Stimulated activated CD4-positive, alpha-beta T cell treated with anti-CD3 and anti-CD28 coated beads, Interleukin-12 subunit alpha, Interleukin-12 subunit beta, amount 100 ng/mL, for 48 hours (primary cell): ENCODE measurements at regions not wholly inside any gene's neighbourhood (a gene's known extent, or its start where the extent isn't known, plus 50 kb on each side); places are given as distances from the start of the nearest gene placed in this dataset.
"Not testable (repeated sequence)": the region's sequence is repeated elsewhere in the genome, so short reads cannot be mapped to it uniquely, and the experiment has no call there.

Experiments used
- DNase-seq, 3 donors: peaks; one replicate each; pipeline ENCODE4 v3.0.0-alpha.2; 2020; ENCODE audit warnings: low read depth in 2 of 3, low spot score in 1 of 3

- no peak for DNase-seq
Measured at GRCh38 chr13:71382285-71382684, 484.7 kb downstream of the DACH1 start.

DNA sequence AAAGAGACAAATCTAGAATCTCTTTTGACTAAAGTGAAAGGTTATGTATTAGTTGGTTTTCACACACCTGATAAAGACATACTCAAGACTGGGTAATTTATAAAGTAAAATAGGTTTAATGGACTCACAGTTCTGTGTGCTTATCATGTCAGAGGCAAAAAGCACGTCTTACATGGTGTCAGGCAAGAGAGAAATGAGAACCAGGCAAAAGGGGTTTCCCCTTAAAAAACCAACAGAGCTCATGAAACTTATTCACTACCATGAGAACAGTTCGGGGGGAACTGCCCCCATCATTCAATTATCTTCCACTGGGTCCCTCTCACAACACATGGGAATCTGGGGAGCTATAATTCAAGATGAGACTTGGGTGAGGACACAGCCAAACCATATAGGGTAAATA is 486.8 kb downstream of the DACH1 start:
- no peak for DNase-seq

DNA sequence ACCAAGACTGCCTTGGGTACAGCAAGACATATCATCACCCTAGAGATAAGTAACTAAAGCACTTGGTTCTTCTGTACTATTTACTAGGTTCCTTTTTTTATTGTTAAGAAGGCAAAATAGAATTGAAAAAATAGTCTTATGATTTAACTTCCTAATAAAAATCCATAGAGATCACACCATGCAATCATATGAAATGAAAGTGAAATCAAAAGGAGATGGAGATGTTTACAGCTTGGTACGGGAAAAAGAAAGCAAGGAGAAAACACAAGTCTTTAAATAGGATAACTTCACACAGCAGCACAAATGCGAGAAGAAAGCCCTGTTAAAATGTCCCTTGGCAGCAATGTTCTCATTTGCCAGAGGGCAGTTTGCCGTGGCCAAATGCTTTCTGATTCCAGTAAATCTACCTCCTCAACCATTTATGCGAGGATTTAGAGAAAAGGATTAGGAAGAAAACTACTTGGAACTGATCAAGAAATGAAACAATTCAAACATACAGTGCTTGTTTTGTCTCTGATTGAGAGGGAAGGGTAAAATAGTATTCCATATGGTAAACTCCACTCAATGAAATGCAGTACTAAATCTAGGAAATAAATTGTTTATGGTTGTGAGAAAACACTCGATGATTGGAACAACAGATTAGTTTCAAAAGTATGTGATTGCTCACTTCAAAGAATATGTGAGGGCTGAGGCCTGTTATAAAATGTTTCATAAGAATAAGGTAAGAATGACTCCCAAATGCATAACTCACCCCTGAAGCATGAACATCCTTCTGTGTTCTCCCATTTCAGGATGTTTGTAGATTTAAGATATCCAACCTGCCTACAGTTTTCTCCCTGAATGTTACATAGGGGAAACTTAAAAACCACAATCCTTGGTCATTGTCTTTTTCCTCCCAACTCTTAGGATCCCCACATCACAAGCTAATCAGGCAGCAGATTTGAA is 487.8 kb downstream of the DACH1 start:
- no peak for DNase-seq

GRCh38 chr13:71374471-71375049 is 492.4 kb downstream of the DACH1 start:
- no peak for DNase-seq

- no peak for DNase-seq
Measured at GRCh38 chr13:71368336-71368735, 498.7 kb downstream of the DACH1 start.

- DNase-seq = no peak
Measured at GRCh38 chr13:71360041-71360440, 507.0 kb downstream of the DACH1 start.

- DNase-seq = no peak
Measured at GRCh38 chr13:71359641-71360040, 507.4 kb downstream of the DACH1 start.

GRCh38 chr13:71358218-71358617 is 508.8 kb downstream of the DACH1 start:
- DNase-seq = no peak

DNA sequence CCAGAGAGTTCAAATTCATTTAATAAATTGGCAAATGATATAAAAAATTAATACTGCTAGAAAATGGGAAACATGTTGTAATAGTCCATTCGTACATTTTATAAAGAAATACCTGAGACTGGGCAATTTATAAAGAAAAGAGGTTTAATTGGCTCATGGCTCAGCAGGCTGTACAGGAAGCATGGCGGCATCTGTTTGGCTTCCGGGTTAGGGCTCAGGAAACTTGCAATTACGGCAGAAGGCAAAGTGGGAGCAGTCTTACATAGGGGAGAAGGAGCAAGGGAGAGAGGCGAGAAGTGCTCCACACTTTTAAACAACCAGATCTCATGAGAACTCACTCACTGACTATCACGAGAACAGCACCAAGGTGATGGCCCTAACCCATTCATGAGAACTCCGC is 512.0 kb downstream of the DACH1 start:
- no peak for DNase-seq

- DNase-seq = no peak
Measured at GRCh38 chr13:71350886-71351285, 516.1 kb downstream of the DACH1 start.

- DNase-seq = not testable (repeated sequence)
Measured at GRCh38 chr13:71345856-71346255, 521.1 kb downstream of the DACH1 start.

- no peak for DNase-seq
Measured at GRCh38 chr13:71339736-71340135, 527.3 kb downstream of the DACH1 start.

- DNase-seq = no peak
Measured at GRCh38 chr13:71339005-71339404, 528.0 kb downstream of the DACH1 start.

DNA sequence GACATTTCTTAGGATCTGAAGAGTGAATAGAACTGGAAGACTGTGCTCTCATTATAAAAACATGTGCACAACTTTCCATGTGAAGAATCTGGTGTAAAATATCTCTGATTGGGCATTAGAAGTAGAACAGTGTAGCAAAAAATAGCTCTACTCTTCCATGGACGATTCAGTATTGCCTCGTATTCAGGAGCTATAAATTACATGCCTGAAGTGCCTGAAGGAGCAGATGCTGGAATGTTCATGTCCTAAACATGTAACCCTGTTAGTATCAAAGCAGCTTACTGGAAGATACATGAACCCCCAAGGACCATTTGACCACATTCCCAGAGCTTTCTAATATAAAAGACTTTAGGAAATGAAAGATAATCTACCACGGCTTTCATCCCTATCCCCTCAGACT is 528.9 kb downstream of the DACH1 start:
- DNase-seq = no peak

DNA sequence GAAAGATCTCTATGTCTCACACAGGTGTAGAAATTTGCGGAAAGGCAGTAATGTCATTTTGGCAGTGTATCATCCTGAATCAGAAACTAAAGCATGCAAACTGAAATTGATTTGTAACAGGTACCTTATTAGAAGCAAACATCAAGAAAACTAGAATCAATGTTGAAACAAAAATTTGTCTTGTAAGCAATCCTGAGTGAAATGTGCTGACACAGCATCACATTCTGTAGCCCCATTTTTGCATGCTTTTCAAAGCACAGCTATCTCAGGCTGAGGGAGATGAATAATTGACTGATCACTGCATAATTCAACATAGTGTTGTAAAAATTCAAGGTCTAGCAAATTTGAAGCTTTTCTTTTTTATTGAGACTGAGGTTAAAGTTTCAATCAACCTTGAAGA is 539.7 kb downstream of the DACH1 start:
- DNase-seq = no peak

DNA sequence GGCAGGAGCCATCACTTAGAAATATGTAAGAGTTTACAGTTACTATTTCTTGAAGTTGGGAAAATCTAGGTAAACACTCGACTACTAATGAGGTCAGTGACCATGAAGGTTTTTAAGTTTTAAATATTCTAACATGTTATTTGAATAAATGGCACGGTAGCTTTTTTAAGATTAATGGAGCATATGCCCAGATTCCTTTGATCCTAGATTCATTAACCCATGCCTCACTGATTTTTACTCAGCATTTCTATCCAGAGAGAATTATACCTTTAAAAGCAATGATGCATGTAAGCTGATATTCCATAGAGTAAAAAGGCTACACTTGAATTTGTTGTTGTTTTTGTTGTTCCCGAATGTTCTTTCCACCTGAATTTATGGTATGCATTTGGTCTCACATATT is 541.4 kb downstream of the DACH1 start:
- DNase-seq = no peak

DNA sequence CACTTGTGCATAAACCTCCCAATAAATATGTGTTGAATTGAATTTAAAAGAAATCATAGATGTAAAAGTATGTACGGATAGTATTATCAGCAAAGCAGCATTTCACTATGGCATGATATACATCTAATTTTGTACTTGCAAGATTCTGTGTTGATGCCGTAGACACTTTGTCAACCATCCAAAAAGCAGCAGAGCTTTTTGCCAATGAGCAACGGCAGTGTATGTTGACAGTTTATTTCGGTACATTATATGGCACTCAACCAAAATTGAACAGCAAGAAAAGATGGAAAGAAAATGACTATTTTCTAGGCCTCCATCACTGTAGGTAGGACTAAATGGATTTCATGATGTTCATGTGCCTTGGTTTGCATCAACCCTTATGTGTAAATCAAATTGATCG is 543.7 kb downstream of the DACH1 start:
- DNase-seq = no peak

DNA sequence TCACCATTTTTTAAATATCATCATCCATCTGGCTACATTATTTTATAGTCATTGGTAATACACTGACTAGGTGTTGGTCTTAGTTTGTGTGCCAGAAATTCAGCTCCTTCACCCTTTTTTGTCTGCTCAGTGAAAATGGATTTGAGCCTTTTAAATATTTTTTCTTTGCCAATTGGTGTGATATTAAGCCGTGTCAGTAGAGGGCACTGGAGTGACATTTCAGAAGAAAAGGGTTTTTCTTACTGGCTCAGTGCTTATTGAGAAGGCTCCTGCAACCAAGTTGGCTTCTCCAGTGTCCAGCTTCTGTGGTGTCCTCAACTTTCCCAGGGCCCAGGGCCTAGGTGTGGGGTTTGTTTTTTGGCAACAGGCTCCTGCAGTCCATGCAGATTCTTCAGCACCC is 546.6 kb downstream of the DACH1 start:
- no peak for DNase-seq

DNA sequence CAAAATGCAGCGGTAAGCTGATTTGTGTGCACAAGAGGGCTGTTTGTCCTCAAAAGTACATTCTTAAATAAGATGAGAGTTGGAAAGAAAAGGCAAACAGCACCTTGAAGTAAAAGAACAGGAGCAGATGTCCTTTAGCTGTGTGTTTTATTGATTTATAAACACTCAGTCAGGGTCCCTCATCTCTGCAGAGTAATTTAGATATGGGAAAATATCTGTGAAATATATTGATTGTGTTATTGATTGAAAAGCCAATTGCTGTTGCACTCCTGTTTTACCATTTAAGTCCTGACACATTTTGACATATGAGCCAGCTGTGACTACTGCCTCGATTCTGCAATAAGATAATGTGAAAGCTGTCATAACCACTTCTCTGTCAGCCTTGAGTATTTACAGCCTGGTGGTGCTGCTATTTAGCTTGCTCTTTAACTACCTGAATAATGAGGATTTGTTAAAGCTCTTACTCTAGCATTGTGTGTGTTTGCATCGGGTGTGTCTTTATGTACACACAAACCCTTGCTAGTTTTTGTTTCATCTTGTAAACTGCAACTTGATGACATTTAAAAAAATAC is 550.1 kb downstream of the DACH1 start:
- DNase-seq = no peak

- no peak for DNase-seq
Measured at GRCh38 chr13:71312923-71313322, 554.1 kb downstream of the DACH1 start.

- DNase-seq = no peak
Measured at GRCh38 chr13:71309905-71310304, 557.1 kb downstream of the DACH1 start.

DNA sequence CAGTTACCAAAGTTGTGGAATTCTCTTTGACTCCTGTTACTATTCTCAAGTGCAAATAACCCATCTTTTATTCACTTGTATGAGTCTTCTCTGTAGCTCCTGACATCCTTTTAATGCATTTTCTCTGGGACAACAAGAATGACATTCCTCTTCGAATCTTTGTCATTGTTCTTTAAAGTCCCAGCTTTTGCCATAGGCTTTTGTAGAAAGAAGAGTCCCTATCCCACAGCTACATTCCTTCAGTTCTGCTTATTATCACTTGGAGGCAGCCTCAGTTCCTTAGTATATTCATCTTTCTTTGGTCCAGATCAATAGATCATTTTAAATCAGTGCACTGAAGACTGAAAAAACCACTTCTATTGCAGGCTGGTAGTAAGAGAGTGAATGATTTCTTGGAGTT is 560.2 kb downstream of the DACH1 start:
- no peak for DNase-seq
